ENCODE measurements at regions not wholly inside any gene's neighbourhood (a gene's known extent, or its start where the extent isn't known, plus 50 kb on each side); places are given as distances from the start of the nearest gene placed in this dataset.

GRCh38 chr4:188941524-188942119 lies 802.4 kb downstream of the TRIML1 start:
- Histone ChIP-seq H3K9ac (ENCODE audit: low read depth, low read length) (no peak overlapping the region), H3K4me3 (ENCODE audit: low read length) (no peak overlapping the region), H3K9me3 (ENCODE audit: insufficient read depth, low read depth, low read length) (no peaks in the 10 kb centered on the region), H3K4me1 (ENCODE audit: insufficient read depth, low read length) (no peaks in the 10 kb centered on the region), H3K36me3 (ENCODE audit: insufficient read depth, low read length) (no peaks in the 10 kb centered on the region), H3K27me3 (ENCODE audit: insufficient read depth, low read length) (no peaks in the 10 kb centered on the region), H3K27ac (ENCODE audit: low read depth, low read length) (no peak overlapping the region)
- whole genome bisulfite sequencing: 94% methylated on average over 3 of the region's 3 CpGs

GRCh38 chr4:188942606-188943005 lies 803.4 kb downstream of the TRIML1 start:
- Histone ChIP-seq H3K9ac (ENCODE audit: low read depth, low read length) (no peak overlapping the region), H3K36me3 (ENCODE audit: insufficient read depth, low read length) (no peaks in the 10 kb centered on the region), H3K9me3 (ENCODE audit: insufficient read depth, low read depth, low read length) (no peaks in the 10 kb centered on the region), H3K27me3 (ENCODE audit: insufficient read depth, low read length) (no peaks in the 10 kb centered on the region), H3K27ac (ENCODE audit: low read depth, low read length) (no peak overlapping the region), H3K4me3 (ENCODE audit: low read length) (no peak overlapping the region), H3K4me1 (ENCODE audit: insufficient read depth, low read length) (no peaks in the 10 kb centered on the region)
- 82% methylated on average over 3 of the region's 3 CpGs for WGBS

- H3K4me1 ChIP-seq (ENCODE audit: insufficient read depth, low read length): no peaks in the 10 kb centered on the region
- H3K9me3 ChIP-seq (ENCODE audit: insufficient read depth, low read depth, low read length): no peaks in the 10 kb centered on the region
- 95% methylated on average over 3 of the region's 4 CpGs for WGBS
- no peak overlapping the region for H3K9ac ChIP-seq (ENCODE audit: low read depth, low read length)
- H3K27ac ChIP-seq (ENCODE audit: low read depth, low read length): no peak overlapping the region
- H3K27me3 ChIP-seq (ENCODE audit: insufficient read depth, low read length): no peaks in the 10 kb centered on the region
- no peaks in the 10 kb centered on the region for H3K36me3 ChIP-seq (ENCODE audit: insufficient read depth, low read length)
- no peak overlapping the region for H3K4me3 ChIP-seq (ENCODE audit: low read length)
Observed at GRCh38 chr4:188949596-188949995, 810.4 kb downstream of the TRIML1 start.

GRCh38 chr4:188955066-188955465 lies 815.8 kb downstream of the TRIML1 start:
- 98% methylated on average over 2 of the region's 2 CpGs for WGBS
- no peaks in the 10 kb centered on the region for H3K27me3 ChIP-seq (ENCODE audit: insufficient read depth, low read length)
- no peaks in the 10 kb centered on the region for H3K9me3 ChIP-seq (ENCODE audit: insufficient read depth, low read depth, low read length)

GRCh38 chr4:188956566-188956965 lies 817.3 kb downstream of the TRIML1 start:
- Histone ChIP-seq H3K9ac (ENCODE audit: low read depth, low read length) (no peak overlapping the region), H3K27me3 (ENCODE audit: insufficient read depth, low read length) (no peaks in the 10 kb centered on the region), H3K27ac (ENCODE audit: low read depth, low read length) (no peak overlapping the region), H3K4me3 (ENCODE audit: low read length) (no peak overlapping the region), H3K9me3 (ENCODE audit: insufficient read depth, low read depth, low read length) (no peaks in the 10 kb centered on the region), H3K36me3 (ENCODE audit: insufficient read depth, low read length) (no peaks in the 10 kb centered on the region), H3K4me1 (ENCODE audit: insufficient read depth, low read length) (no peaks in the 10 kb centered on the region)
- WGBS: 100% methylated on average over 4 of the region's 4 CpGs

More at GRCh38 chr4:188955066-188955465, 815.8 kb downstream of the TRIML1 start:
- Histone ChIP-seq H3K4me3 (ENCODE audit: low read length) (no peak overlapping the region), H3K9ac (ENCODE audit: low read depth, low read length) (no peak overlapping the region), H3K36me3 (ENCODE audit: insufficient read depth, low read length) (no peaks in the 10 kb centered on the region), H3K4me1 (ENCODE audit: insufficient read depth, low read length) (no peaks in the 10 kb centered on the region), H3K27ac (ENCODE audit: low read depth, low read length) (no peak overlapping the region)

GRCh38 chr4:188958346-188958745 lies 819.1 kb downstream of the TRIML1 start:
- H3K9ac ChIP-seq (ENCODE audit: low read depth, low read length): no peak overlapping the region
- H3K27ac ChIP-seq (ENCODE audit: low read depth, low read length): no peak overlapping the region
- no peaks in the 10 kb centered on the region for H3K4me1 ChIP-seq (ENCODE audit: insufficient read depth, low read length)
- H3K36me3 ChIP-seq (ENCODE audit: insufficient read depth, low read length): no peaks in the 10 kb centered on the region
- no peaks in the 10 kb centered on the region for H3K27me3 ChIP-seq (ENCODE audit: insufficient read depth, low read length)
- H3K4me3 ChIP-seq (ENCODE audit: low read length): no peak overlapping the region
- no peaks in the 10 kb centered on the region for H3K9me3 ChIP-seq (ENCODE audit: insufficient read depth, low read depth, low read length)

GRCh38 chr4:188959424-188959823 lies 820.2 kb downstream of the TRIML1 start:
- H3K27me3 ChIP-seq (ENCODE audit: insufficient read depth, low read length): no peaks in the 10 kb centered on the region
- no peak overlapping the region for H3K4me3 ChIP-seq (ENCODE audit: low read length)
- no peak overlapping the region for H3K27ac ChIP-seq (ENCODE audit: low read depth, low read length)
- no peaks in the 10 kb centered on the region for H3K36me3 ChIP-seq (ENCODE audit: insufficient read depth, low read length)
- H3K9ac ChIP-seq (ENCODE audit: low read depth, low read length): no peak overlapping the region
- H3K9me3 ChIP-seq (ENCODE audit: insufficient read depth, low read depth, low read length): no peaks in the 10 kb centered on the region
- H3K4me1 ChIP-seq (ENCODE audit: insufficient read depth, low read length): no peaks in the 10 kb centered on the region
- 91% methylated on average over 5 of the region's 6 CpGs for WGBS

GRCh38 chr4:188960411-188961093 lies 821.3 kb downstream of the TRIML1 start:
- H3K4me1 ChIP-seq (ENCODE audit: insufficient read depth, low read length): no peaks in the 10 kb centered on the region
- no peak overlapping the region for H3K4me3 ChIP-seq (ENCODE audit: low read length)
- 69% methylated on average over 3 of the region's 4 CpGs for WGBS
- no peak overlapping the region for H3K27ac ChIP-seq (ENCODE audit: low read depth, low read length)
- no peaks in the 10 kb centered on the region for H3K36me3 ChIP-seq (ENCODE audit: insufficient read depth, low read length)
- H3K9me3 ChIP-seq (ENCODE audit: insufficient read depth, low read depth, low read length): no peaks in the 10 kb centered on the region
- H3K27me3 ChIP-seq (ENCODE audit: insufficient read depth, low read length): no peaks in the 10 kb centered on the region
- H3K9ac ChIP-seq (ENCODE audit: low read depth, low read length): no peak overlapping the region

GRCh38 chr4:188971125-188971524 lies 831.9 kb downstream of the TRIML1 start:
- Histone ChIP-seq H3K9ac (ENCODE audit: low read depth, low read length) (no peak overlapping the region), H3K27ac (ENCODE audit: low read depth, low read length) (no peak overlapping the region), H3K9me3 (ENCODE audit: insufficient read depth, low read depth, low read length) (0 out of 2 replicates have a peak, but pooled peaks cover 8% of the 10 kb centered on the region), H3K4me1 (ENCODE audit: insufficient read depth, low read length) (peaks cover 9% of the 10 kb centered on the region), H3K4me3 (ENCODE audit: low read length) (no peak overlapping the region), H3K36me3 (ENCODE audit: insufficient read depth, low read length) (no peaks in the 10 kb centered on the region), H3K27me3 (ENCODE audit: insufficient read depth, low read length) (no peaks in the 10 kb centered on the region)
- WGBS: 42% methylated on average over 2 of the region's 3 CpGs

GRCh38 chr4:188975271-188975670 lies 836.0 kb downstream of the TRIML1 start:
- Histone ChIP-seq H3K27ac (ENCODE audit: low read depth, low read length) (peak overlapping the region; percentile 95), H3K9me3 (ENCODE audit: insufficient read depth, low read depth, low read length) (0 out of 2 replicates have a peak, but pooled peaks cover 4% of the 10 kb centered on the region), H3K9ac (ENCODE audit: low read depth, low read length) (0 out of 2 replicates have a peak overlapping the region, but pooled peaks have one; percentile 72), H3K27me3 (ENCODE audit: insufficient read depth, low read length) (no peaks in the 10 kb centered on the region), H3K4me3 (ENCODE audit: low read length) (no peak overlapping the region), H3K36me3 (ENCODE audit: insufficient read depth, low read length) (no peaks in the 10 kb centered on the region), H3K4me1 (ENCODE audit: insufficient read depth, low read length) (peaks cover 34% of the 10 kb centered on the region)
- 93% methylated on average over 10 of the region's 10 CpGs for WGBS

- peak overlapping the region; percentile 95 for H3K27ac ChIP-seq (ENCODE audit: low read depth, low read length)
- H3K9ac ChIP-seq (ENCODE audit: low read depth, low read length): peak overlapping the region; percentile 72
- H3K4me1 ChIP-seq (ENCODE audit: insufficient read depth, low read length): peaks cover 34% of the 10 kb centered on the region
- WGBS: 0% methylated on average over 1 of the region's 2 CpGs
- peak overlapping the region; percentile 9; the same call in 1 of the 2 replicates for H3K4me3 ChIP-seq (ENCODE audit: low read length)
- H3K27me3 ChIP-seq (ENCODE audit: insufficient read depth, low read length): no peaks in the 10 kb centered on the region
- no peaks in the 10 kb centered on the region for H3K36me3 ChIP-seq (ENCODE audit: insufficient read depth, low read length)
- 0 out of 2 replicates have a peak, but pooled peaks cover 2% of the 10 kb centered on the region for H3K9me3 ChIP-seq (ENCODE audit: insufficient read depth, low read depth, low read length)
Observed at GRCh38 chr4:188976644-188977115, 837.4 kb downstream of the TRIML1 start.

Measured in HUES64 (cell line).